ENCODE measurements at regions not wholly inside any gene's neighbourhood (a gene's known extent, or its start where the extent isn't known, plus 50 kb on each side); places are given as distances from the start of the nearest gene placed in this dataset.
"Not testable (repeated sequence)": the region's sequence is repeated elsewhere in the genome, so short reads cannot be mapped to it uniquely, and the experiment has no call there.

GRCh38 chr4:115233600-115233999, 120.2 kb upstream of the NDST4 start:
- DNase-seq (ENCODE audit: low spot score in 2 of 2) (no peak), ATAC-seq (no peak)
- no peak overlapping the region for H3K27ac Mint-ChIP-seq
- no peaks in the 10 kb centered on the region for H3K36me3 Mint-ChIP-seq
- H3K9me3 Mint-ChIP-seq: peaks cover 0 to 8% of the 10 kb centered on the region in 2 donors

DNA sequence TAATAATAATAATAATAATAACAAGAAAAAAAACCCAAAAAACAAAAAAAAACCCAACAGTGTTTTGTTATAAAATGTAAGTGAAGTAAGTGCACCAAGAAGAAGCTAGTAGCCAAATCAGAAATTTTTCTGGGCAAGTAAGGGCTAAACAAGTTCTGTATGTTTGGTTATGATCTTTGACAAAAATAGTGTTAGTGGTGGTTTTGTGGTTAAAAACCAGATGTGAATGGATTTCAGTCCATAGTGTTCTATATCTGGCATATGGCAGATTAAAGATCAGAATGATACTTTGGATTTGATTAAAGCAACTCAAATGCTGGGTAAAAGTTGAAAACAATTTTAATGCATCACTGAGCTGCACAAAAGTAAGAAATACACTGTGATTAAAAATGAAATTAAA, 116.5 kb upstream of the NDST4 start:
- H3K9me3 Mint-ChIP-seq: peaks cover 5 to 10% of the 10 kb centered on the region in 2 donors
- H3K36me3 Mint-ChIP-seq: no peaks in the 10 kb centered on the region
- H3K27ac Mint-ChIP-seq: no peak overlapping the region
- ATAC-seq (no peak), DNase-seq (ENCODE audit: low spot score in 2 of 2) (no peak)

- H3K9me3 Mint-ChIP-seq: peaks cover 5 to 9% of the 10 kb centered on the region in 2 donors
- no peak for DNase-seq (ENCODE audit: low spot score in 2 of 2)
- H3K36me3 Mint-ChIP-seq: no peaks in the 10 kb centered on the region
- no peak overlapping the region for H3K27ac Mint-ChIP-seq
- ATAC-seq: no peak
Measured at GRCh38 chr4:115228851-115229250, 115.4 kb upstream of the NDST4 start.

GRCh38 chr4:115222061-115222460, 108.6 kb upstream of the NDST4 start:
- Mint-ChIP-seq H3K36me3 (no peaks in the 10 kb centered on the region), H3K27ac (no peak overlapping the region), H3K9me3 (peaks cover 6 to 13% of the 10 kb centered on the region in 2 donors)
- ATAC-seq (no peak), DNase-seq (ENCODE audit: low spot score in 2 of 2) (no peak)

GRCh38 chr4:115219862-115220261, 106.4 kb upstream of the NDST4 start:
- ATAC-seq: no peak
- no peak for DNase-seq (ENCODE audit: low spot score in 2 of 2)
- peaks cover 3 to 8% of the 10 kb centered on the region in 2 donors for H3K9me3 Mint-ChIP-seq
- no peaks in the 10 kb centered on the region for H3K36me3 Mint-ChIP-seq
- no peak overlapping the region for H3K27ac Mint-ChIP-seq

GRCh38 chr4:115219315-115219860, 106.0 kb upstream of the NDST4 start:
- H3K27ac Mint-ChIP-seq: no peak overlapping the region
- H3K9me3 Mint-ChIP-seq: peaks cover 3 to 8% of the 10 kb centered on the region in 2 donors
- ATAC-seq (no peak), DNase-seq (ENCODE audit: low spot score in 2 of 2) (no peak)
- H3K36me3 Mint-ChIP-seq: no peaks in the 10 kb centered on the region

DNA sequence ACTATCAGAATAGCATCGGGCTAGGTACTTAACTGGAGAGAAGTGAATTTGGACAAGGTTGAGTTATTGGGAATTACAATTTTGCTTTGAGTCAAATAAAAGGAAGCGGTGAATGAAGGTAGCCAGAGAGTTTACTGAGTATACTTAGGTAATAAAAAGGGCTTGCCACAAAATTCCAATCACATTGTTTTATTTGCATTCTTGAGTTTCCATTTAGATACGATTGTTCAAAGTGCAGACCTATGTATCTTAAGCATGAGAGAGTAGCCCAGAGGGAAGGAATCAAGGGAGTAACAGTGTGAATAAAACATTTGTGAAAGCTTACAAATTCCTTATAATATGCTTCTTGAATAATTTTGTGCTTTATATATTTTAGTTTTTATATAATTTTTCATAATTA, 102.5 kb upstream of the NDST4 start:
- no peaks in the 10 kb centered on the region for H3K36me3 Mint-ChIP-seq
- H3K9me3 Mint-ChIP-seq: peaks cover 0 to 5% of the 10 kb centered on the region in 2 donors
- H3K27ac Mint-ChIP-seq: no peak overlapping the region
- ATAC-seq (no peak), DNase-seq (ENCODE audit: low spot score in 2 of 2) (no peak)

- H3K27ac Mint-ChIP-seq: no peak overlapping the region
- peaks cover 0 to 4% of the 10 kb centered on the region in 2 donors for H3K9me3 Mint-ChIP-seq
- DNase-seq (ENCODE audit: low spot score in 2 of 2) (no peak), ATAC-seq (no peak)
- no peaks in the 10 kb centered on the region for H3K36me3 Mint-ChIP-seq
Measured at GRCh38 chr4:115213716-115214115, 100.3 kb upstream of the NDST4 start.

- Mint-ChIP-seq H3K36me3 (peaks cover 0 to 7% of the 10 kb centered on the region in 2 donors), H3K9me3 (peaks cover 0 to 11% of the 10 kb centered on the region in 2 donors), H3K27ac (no peak overlapping the region)
- DNase-seq (ENCODE audit: low spot score in 2 of 2) (no peak), ATAC-seq (no peak)
Measured at GRCh38 chr4:115201042-115201330, 87.6 kb upstream of the NDST4 start.

GRCh38 chr4:115200201-115201041, 87.0 kb upstream of the NDST4 start:
- H3K27ac Mint-ChIP-seq; DNase-seq (ENCODE audit: low spot score in 2 of 2): not testable (repeated sequence)

GRCh38 chr4:115194612-115195011, 81.2 kb upstream of the NDST4 start:
- ATAC-seq, H3K27ac Mint-ChIP-seq: not testable (repeated sequence)

More at GRCh38 chr4:115200201-115201041, 87.0 kb upstream of the NDST4 start:
- ATAC-seq, H3K36me3 Mint-ChIP-seq: not testable (repeated sequence)
- peaks cover 0 to 11% of the 10 kb centered on the region in 2 donors for H3K9me3 Mint-ChIP-seq

GRCh38 chr4:115190529-115190928, 77.1 kb upstream of the NDST4 start:
- ATAC-seq (no peak), DNase-seq (ENCODE audit: low spot score in 2 of 2) (no peak)
- Mint-ChIP-seq H3K36me3 (no peaks in the 10 kb centered on the region), H3K27ac (no peak overlapping the region), H3K9me3 (peaks cover 0 to 8% of the 10 kb centered on the region in 2 donors)

More at GRCh38 chr4:115194612-115195011, 81.2 kb upstream of the NDST4 start:
- peaks cover 0 to 19% of the 10 kb centered on the region in 2 donors for H3K9me3 Mint-ChIP-seq
- H3K36me3 Mint-ChIP-seq; DNase-seq (ENCODE audit: low spot score in 2 of 2): not testable (repeated sequence)

- DNase-seq (ENCODE audit: low spot score in 2 of 2) (no peak), ATAC-seq (no peak)
- Mint-ChIP-seq H3K27ac (no peak overlapping the region), H3K9me3 (peaks cover 3 to 8% of the 10 kb centered on the region in 2 donors), H3K36me3 (no peaks in the 10 kb centered on the region)
Measured at GRCh38 chr4:115187136-115187535, 73.7 kb upstream of the NDST4 start.

- not testable (repeated sequence) for ATAC-seq; DNase-seq (ENCODE audit: low spot score in 2 of 2); H3K36me3 Mint-ChIP-seq; H3K27ac Mint-ChIP-seq
- H3K9me3 Mint-ChIP-seq: peaks cover 3 to 14% of the 10 kb centered on the region in 2 donors
Measured at GRCh38 chr4:115179438-115180062, 66.1 kb upstream of the NDST4 start.

DNA sequence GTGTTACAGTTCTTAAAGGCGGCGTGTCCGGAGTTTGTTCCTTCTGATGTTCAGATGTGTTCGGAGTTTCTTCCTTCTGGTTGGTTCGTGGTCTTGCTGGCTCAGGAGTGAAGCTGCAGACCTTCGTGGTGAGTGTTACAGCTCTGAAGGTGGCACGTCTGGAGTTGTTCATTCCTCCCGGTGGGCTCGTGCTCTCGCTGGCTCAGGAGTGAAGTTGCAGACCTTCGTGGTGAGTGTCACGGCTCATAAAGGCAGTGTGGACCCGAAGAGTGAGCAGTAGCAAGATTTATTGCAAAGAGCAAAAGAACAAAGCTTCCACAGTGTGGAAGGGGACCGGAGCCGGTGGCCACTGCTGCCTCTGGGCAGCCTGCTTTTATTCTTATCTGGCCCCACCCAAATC, 65.3 kb upstream of the NDST4 start:
- not testable (repeated sequence) for H3K27ac Mint-ChIP-seq; DNase-seq (ENCODE audit: low spot score in 2 of 2); ATAC-seq; H3K36me3 Mint-ChIP-seq
- H3K9me3 Mint-ChIP-seq: peaks cover 0 to 11% of the 10 kb centered on the region in 2 donors

DNA sequence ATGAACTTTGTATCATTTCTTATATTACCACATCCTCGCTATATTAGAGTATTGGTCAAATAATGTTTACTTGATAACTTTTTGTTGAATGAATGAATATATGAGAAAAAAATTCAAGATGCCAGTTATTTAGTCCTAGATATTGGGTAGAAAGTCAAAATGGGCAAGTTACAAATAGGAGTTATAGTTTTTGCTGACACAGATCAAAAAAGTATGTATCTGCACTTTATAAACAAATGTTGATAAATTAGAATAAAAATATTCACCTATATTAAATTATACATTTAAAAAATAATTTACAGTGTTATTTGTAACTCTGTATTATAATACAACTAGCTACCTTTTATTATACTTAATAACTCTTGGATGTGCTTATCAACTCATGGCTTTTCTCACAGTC, 57.8 kb upstream of the NDST4 start:
- peaks cover 11 to 12% of the 10 kb centered on the region in 2 donors for H3K9me3 Mint-ChIP-seq
- ATAC-seq (no peak), DNase-seq (ENCODE audit: low spot score in 2 of 2) (no peak)
- H3K27ac Mint-ChIP-seq: no peak overlapping the region
- no peaks in the 10 kb centered on the region for H3K36me3 Mint-ChIP-seq

DNA sequence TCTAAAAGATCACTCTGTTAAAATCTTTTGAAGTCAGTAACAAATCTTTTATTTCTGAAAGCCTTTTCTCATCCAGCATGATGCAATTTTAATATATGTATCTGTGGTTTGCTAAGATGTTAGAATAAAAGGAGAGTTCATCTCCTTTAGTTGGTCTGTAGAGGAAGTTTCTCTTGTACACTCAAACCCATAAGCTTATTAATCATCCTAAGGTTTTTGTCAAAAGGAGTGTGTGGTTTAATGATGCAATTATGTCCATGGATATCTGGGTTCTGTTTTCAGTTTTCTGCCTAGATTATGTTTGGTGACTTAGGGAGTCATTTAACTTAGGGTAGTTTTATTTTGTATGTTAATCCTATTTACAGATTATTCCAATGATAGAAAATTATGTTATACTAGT, 52.1 kb upstream of the NDST4 start:
- no peak for ATAC-seq
- Mint-ChIP-seq H3K36me3 (no peaks in the 10 kb centered on the region), H3K9me3 (peaks cover under 1 to 18% of the 10 kb centered on the region in 2 donors), H3K27ac (no peak overlapping the region)
- no peak for DNase-seq (ENCODE audit: low spot score in 2 of 2)

Data from activated naive CD4-positive, alpha-beta T cell treated with anti-CD3 and anti-CD28 coated beads, Interleukin-2, amount 50 U/mL, for 72 hours (primary cell).